ENCODE measurements at regions not wholly inside any gene's neighbourhood (a gene's known extent, or its start where the extent isn't known, plus 50 kb on each side); places are given as distances from the start of the nearest gene placed in this dataset.

DNA sequence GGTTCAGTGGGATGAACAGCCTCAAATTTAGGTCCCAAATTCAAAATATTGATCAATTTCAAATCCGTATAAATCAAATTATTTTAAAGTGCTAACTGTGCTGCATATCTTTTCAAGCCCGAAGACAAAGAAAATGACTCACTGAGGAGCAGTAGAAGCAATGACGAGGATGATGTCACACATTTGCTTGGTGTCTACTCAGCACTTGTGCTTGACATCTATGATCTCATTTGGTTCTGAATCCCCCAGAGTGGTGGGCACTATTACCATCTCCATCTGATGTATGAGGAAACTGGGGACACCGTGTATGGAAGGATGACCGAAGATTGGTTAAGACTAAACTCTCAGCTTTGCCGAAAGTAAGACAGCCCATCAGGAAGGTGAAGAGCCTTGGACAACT is 136.5 kb upstream of the CHRNA7 start:
- TF ChIP-seq, protein P1, sequence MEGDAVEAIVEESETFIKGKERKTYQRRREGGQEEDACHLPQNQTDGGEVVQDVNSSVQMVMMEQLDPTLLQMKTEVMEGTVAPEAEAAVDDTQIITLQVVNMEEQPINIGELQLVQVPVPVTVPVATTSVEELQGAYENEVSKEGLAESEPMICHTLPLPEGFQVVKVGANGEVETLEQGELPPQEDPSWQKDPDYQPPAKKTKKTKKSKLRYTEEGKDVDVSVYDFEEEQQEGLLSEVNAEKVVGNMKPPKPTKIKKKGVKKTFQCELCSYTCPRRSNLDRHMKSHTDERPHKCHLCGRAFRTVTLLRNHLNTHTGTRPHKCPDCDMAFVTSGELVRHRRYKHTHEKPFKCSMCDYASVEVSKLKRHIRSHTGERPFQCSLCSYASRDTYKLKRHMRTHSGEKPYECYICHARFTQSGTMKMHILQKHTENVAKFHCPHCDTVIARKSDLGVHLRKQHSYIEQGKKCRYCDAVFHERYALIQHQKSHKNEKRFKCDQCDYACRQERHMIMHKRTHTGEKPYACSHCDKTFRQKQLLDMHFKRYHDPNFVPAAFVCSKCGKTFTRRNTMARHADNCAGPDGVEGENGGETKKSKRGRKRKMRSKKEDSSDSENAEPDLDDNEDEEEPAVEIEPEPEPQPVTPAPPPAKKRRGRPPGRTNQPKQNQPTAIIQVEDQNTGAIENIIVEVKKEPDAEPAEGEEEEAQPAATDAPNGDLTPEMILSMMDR (IDR thresholded peaks at IDR 0.05) = no peak
- no peak for TF ChIP-seq POLR2A (IDR thresholded peaks at IDR 0.05)

Data from testis (tissue), 2 donors.